Left ventricle myocardium superior (tissue), 1 donor: ENCODE measurements at regions not wholly inside any gene's neighbourhood (a gene's known extent, or its start where the extent isn't known, plus 50 kb on each side); places are given as distances from the start of the nearest gene placed in this dataset.
A peak's percentile ranks its signal among the peaks of the same experiment; 100 is the strongest.

Source experiments
- ATAC-seq: fragments of 200-7000 bp; cut with Tn5 transposase; one replicate; pipeline ENCODE4 v1.9.1; 2020; ENCODE audit warnings: mild to moderate bottlenecking, moderate library complexity
- DNase-seq: peaks from one replicate; pipeline ENCODE4 v3.0.0-alpha.2; 2020
- intact Hi-C: fragments of 100-400 bp; cut with micrococcal nuclease; formaldehyde crosslinking; loops from one replicate; pipeline ENCODE4 v1.11.0; 2022
- donor health status: DM: no; HTN: yes; CAD: no; lungs with severe emphysema.

- peak; percentile 32 for ATAC-seq
- intact Hi-C loops = no loop called here
- no peak for DNase-seq
Measured at GRCh38 chr5:39475881-39476842, 51.4 kb upstream of the DAB2 start.

- peak; percentile 48 for ATAC-seq
Measured at GRCh38 chr5:39475159-39475571, 50.4 kb upstream of the DAB2 start.

More at GRCh38 chr5:39475159-39475571, 50.4 kb upstream of the DAB2 start:
- intact Hi-C loops = no loop called here
- no peak for DNase-seq
